AG09319 (cell line): ENCODE measurements at regions not wholly inside any gene's neighbourhood (a gene's known extent, or its start where the extent isn't known, plus 50 kb on each side); places are given as distances from the start of the nearest gene placed in this dataset.

Experiments
- DNase-seq: peaks from one replicate; pipeline ENCODE4 v3.0.0-alpha.2; 2010; ENCODE audit warnings: low read depth; ENCODE audit errors: extremely low read depth
- TF ChIP-seq, protein P1 (sequence below): IDR thresholded peaks from 2 replicates; pipeline ENCODE4 v1.5.1; 2011; ENCODE audit warnings: low read depth, mild to moderate bottlenecking, inconsistent platforms, low read length, moderate library complexity

GRCh38 chr7:119758254-119758653, 514.7 kb upstream of the KCND2 start:
- DNase-seq, result no peak
- TF ChIP-seq, protein P1, sequence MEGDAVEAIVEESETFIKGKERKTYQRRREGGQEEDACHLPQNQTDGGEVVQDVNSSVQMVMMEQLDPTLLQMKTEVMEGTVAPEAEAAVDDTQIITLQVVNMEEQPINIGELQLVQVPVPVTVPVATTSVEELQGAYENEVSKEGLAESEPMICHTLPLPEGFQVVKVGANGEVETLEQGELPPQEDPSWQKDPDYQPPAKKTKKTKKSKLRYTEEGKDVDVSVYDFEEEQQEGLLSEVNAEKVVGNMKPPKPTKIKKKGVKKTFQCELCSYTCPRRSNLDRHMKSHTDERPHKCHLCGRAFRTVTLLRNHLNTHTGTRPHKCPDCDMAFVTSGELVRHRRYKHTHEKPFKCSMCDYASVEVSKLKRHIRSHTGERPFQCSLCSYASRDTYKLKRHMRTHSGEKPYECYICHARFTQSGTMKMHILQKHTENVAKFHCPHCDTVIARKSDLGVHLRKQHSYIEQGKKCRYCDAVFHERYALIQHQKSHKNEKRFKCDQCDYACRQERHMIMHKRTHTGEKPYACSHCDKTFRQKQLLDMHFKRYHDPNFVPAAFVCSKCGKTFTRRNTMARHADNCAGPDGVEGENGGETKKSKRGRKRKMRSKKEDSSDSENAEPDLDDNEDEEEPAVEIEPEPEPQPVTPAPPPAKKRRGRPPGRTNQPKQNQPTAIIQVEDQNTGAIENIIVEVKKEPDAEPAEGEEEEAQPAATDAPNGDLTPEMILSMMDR, result no peak

- no peak for DNase-seq
- TF ChIP-seq, protein P1, result no peak
Measured at GRCh38 chr7:119761776-119762175, 511.2 kb upstream of the KCND2 start.

- TF ChIP-seq, protein P1, result no peak
- no peak for DNase-seq
Measured at GRCh38 chr7:119782286-119782685, 490.7 kb upstream of the KCND2 start.

GRCh38 chr7:119783799-119784198, 489.2 kb upstream of the KCND2 start:
- DNase-seq, result no peak
- TF ChIP-seq, protein P1, result no peak

DNA sequence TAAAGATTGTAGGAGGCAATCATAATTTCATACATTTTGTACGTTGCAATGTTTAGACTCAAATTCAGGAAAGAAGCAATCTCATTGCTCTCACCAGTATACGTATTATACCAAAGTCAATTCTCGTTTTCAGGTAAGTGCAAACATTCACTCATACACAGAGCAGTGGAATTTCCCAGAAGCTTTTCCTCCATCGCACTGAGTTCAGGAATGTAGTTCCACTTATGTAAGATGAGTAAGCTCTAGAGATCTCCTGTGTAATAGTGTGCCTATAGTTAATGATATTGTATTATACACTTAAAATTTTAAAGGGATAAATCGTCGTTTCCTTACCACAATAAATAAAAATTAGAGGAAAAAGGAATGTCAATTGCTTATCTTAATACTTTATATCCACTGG, 470.8 kb upstream of the KCND2 start:
- TF ChIP-seq, protein P1, result no peak
- DNase-seq, result no peak

DNA sequence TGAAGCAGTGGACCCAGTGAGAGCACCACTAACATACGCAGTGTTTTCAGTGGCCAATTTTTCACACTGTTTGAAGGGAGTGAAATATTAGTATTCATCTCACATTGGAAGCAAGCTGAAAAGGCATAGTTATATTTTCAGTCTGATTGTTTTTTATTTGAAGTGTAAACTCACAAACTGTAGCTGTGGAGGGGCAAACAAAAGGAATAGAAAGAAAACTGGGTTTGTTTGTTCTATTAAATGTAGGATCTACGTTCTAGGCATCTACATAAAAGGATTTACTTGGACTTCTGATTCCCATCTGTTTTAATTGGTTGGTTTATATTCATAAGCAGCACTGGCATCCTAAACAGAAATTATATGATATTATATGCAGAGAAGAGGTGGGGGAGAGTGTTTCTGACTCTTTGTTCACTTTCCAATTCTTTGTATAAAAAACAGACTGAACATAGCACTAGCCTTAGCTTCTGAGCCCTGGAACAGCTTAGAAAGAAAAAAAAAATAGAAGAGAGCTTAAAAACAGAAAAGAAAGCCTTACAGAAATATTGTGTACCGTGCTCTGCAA, 447.8 kb upstream of the KCND2 start:
- DNase-seq, result no peak
- TF ChIP-seq, protein P1, result no peak

- TF ChIP-seq, protein P1, result no peak
- DNase-seq, result no peak
Measured at GRCh38 chr7:119826547-119826946, 446.4 kb upstream of the KCND2 start.
